ACHN (cell line): ENCODE measurements at regions not wholly inside any gene's neighbourhood (a gene's known extent, or its start where the extent isn't known, plus 50 kb on each side); places are given as distances from the start of the nearest gene placed in this dataset.
"Not testable (repeated sequence)": the region's sequence is repeated elsewhere in the genome, so short reads cannot be mapped to it uniquely, and the experiment has no call there.

Source experiments
- DNase-seq: peaks from one replicate; pipeline ENCODE4 v3.0.0-alpha.2; 2015
- in situ Hi-C: cut with HindIII; loops from 2 replicates; pipeline ENCODE4 v1.10.0; 2017; ENCODE audit warnings: low sequenced_read_pairs, low pct_ligation_motif_present, low pct_unique_long_range_greater_than_20kb

DNA sequence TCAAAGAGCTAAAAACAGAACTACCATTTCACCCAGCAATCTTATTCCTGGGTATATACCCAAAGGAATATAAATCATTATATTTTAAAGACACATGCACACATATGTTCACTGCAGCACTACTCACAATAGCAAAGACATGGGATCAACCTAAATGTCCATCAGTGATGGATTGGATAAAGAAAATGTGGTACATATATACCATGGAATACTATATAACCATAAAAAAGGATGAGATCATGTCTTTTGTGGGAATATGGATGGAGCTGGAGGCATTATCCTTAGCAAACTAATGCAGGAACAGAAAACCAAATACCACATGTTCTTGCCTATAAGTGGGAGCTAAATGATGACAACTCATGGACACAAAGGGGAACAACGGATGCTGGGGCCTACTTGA, 205.1 kb downstream of the EBLN2 start:
- in situ Hi-C loops, result not testable (repeated sequence)

GRCh38 chr3:73269126-73269525, 207.7 kb downstream of the EBLN2 start:
- in situ Hi-C loops, DNase-seq: not testable (repeated sequence)

More for the DNA sequence above, 205.1 kb downstream of the EBLN2 start:
- DNase-seq, result not testable (repeated sequence)

GRCh38 chr3:73270839-73271483, 209.5 kb downstream of the EBLN2 start:
- in situ Hi-C loops, result no loop called here
- DNase-seq, result no peak

DNA sequence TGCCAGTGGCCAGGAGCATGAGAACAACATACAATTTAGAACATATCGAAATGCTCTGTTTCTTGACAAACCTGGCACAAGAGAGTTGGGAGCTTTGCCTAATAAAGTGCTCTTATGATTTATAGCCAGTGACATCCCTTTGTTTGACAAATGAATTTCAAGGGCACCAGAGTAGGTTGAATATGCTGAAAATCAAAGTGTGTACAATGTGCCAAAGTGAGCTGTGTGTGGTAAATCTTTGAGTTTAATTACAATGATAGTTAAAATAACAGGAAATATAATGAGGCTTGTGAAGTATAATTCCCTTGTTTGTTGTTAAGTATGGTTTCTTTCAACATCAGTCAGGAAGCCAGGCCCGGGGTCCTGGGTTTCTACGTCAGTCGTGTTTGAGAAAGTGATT, 211.9 kb downstream of the EBLN2 start:
- in situ Hi-C loops, result no loop called here
- no peak for DNase-seq

GRCh38 chr3:73280746-73281145, 219.3 kb downstream of the EBLN2 start:
- DNase-seq, result no peak
- in situ Hi-C loops, result no loop called here

DNA sequence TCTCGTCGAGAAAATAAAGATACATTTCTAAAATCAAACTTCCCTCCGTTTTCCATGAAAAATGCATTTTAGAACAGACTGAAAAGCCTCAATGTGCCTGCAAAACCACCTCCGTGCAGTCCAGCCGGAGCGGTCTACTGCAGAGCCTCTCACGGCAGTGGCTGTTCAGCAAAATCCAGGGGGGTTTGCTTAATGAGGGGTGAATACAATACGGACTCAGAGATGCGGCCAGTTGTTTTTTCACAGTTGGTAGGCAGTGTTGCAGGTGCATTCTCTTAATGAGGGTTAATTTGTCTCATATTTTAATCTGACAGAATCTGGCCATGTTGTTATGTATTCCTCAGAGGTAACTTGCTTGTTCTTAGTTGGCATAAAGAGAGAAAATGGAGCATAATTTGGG, 223.0 kb downstream of the EBLN2 start:
- DNase-seq, result no peak
- in situ Hi-C loops, result no loop called here

DNA sequence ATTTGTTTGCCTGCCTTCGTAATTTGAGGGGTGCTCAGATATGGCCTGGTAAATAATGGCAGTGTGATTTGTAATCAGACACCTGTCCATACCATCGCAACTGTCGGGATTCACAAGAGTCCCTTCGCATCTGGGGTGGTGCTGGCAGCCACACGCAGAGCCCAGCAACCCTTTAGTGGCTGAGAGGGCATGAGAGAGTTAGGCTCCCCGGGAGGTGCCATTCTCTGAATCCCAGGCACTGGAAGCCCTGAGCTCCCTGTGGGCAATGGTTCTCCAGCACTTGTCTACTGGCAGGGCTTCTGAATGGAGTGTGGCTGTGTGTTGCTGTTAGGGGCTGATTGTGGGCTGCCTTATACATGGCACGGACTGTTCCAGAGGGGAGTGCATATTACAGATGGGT, 230.1 kb downstream of the EBLN2 start:
- no peak for DNase-seq
- in situ Hi-C loops, result no loop called here

- in situ Hi-C loops, result no loop called here
Measured at GRCh38 chr3:73292220-73292619, 230.8 kb downstream of the EBLN2 start.

GRCh38 chr3:73294537-73294936, 233.1 kb downstream of the EBLN2 start:
- no peak for DNase-seq
- in situ Hi-C loops, result no loop called here

More at GRCh38 chr3:73292220-73292619, 230.8 kb downstream of the EBLN2 start:
- DNase-seq, result no peak

DNA sequence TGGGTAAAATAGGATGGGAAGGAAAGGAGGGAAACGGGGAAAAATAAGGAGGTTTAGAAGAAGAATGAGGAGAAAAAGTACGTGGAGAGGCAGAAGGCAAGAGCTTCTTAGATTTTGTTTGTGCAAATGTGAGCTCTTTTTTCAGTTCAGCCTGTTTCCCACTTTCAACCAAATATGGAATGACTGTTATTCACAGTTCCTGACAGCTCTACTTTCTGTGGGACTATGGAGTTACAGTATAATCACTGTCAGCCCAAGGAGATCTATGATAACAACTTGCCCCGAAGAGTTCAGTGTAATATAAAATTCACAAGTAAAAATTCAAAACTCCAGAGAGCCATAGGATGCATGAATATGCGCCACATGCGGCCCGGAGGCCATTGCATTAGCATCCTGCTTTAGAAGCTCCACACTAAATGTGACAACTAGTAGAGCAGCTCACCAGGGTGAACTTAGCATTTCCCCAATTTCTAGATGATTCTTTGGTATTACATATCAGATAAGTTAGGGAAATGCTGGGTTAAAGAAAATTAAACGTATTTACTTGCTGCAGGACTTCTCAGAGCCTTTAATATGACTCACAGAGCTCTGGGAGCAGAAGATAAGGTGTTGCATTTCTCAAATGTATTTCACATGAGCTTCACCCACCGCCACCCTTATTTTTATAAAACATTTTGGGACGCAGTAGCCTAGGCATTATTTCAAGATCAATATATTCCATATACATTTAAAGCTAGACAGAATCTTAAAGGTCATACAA, 234.6 kb downstream of the EBLN2 start:
- no peak for DNase-seq
- in situ Hi-C loops, result no loop called here

GRCh38 chr3:73296859-73297258, 235.4 kb downstream of the EBLN2 start:
- no peak for DNase-seq
- in situ Hi-C loops, result no loop called here

- DNase-seq, result no peak
- in situ Hi-C loops, result no loop called here
Measured at GRCh38 chr3:73298243-73299183, 237.1 kb downstream of the EBLN2 start.

- in situ Hi-C loops, result no loop called here
- no peak for DNase-seq
Measured at GRCh38 chr3:73299184-73299691, 237.8 kb downstream of the EBLN2 start.

DNA sequence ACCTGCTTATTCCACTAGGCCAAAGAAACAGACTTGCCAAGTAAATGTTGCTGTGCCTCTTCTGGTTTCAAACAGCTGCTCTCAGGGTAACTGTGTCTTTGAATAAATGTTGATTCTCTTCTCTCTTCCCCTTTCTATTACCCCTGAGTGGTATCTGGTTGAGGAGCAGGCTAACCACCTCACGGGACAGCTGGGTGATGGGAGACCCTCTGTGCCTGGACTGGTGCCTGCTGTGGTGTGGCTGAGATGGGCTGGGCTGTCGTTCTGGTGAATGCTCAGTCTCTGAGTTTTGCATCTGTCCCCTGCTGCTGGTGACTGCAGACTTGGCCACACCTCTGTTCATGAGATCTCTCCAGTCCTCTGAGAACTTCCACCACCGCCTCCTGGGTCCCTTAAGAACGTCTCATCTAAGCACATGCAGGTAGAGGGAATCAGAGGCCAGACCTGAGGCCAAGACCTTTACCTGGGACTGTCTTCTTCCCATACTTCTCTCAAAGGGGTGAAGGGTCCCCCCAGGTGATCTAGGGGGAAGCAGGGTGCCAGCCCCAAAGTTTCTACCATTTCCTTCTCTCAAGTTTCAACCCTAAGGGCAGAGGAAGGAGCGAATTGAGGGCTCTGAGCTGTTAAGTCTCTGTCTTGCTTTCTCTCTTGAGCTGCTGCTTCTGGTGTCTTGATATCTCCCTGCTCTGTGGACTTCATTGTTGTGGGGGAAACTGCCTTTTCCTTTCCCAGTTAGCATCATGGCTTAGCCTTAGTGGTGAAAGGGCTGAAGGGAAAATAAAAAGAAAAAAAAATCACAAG, 252.9 kb downstream of the EBLN2 start:
- in situ Hi-C loops, result no loop called here
- no peak for DNase-seq

GRCh38 chr3:73315706-73316105, 254.2 kb downstream of the EBLN2 start:
- in situ Hi-C loops, result no loop called here
- DNase-seq, result no peak

GRCh38 chr3:73319179-73319769, 257.8 kb downstream of the EBLN2 start:
- DNase-seq, result no peak
- in situ Hi-C loops, result no loop called here

DNA sequence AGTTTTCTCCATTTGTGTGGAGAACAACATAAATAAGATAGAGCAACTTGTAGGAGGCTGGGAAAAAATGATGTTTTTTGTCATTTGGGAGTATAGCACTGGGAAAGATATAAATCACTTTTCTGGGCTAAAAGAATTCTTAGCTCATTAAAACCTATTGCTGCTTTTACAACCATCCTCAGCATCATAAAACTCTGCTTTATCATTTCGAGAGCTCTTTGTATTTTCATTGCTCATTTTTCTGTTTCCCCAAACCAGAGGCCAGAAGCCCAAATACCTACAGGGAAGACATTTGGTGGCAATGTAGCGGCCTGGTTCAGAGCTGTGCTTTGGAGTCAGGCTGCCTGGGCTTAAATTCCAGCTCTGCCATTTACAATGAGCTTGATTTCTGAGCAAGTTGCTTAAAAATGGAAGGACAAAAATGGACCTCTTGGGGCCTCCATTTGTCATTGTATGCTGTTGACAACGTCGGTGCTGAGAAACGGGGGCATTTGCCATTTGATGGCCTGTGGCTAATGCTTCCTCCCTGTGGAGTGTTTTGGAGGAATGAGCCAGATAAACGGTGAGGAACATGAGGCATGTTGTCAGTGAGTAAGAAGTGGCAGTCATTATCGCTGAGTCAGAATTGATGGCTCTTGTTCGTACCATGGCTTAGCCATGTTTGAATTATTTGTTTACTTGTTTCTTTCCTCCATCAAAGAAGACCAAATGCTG, 260.0 kb downstream of the EBLN2 start:
- in situ Hi-C loops, result no loop called here
- no peak for DNase-seq
